Panc1 (cell line): ENCODE measurements at regions not wholly inside any gene's neighbourhood (a gene's known extent, or its start where the extent isn't known, plus 50 kb on each side); places are given as distances from the start of the nearest gene placed in this dataset.
"Not testable (repeated sequence)": the region's sequence is repeated elsewhere in the genome, so short reads cannot be mapped to it uniquely, and the experiment has no call there.

Experiments
- ATAC-seq: fragments of 200-7000 bp; cut with Tn5 transposase; 2 replicates; pipeline ENCODE4 v1.9.1; 2020; ENCODE audit warnings: mild to moderate bottlenecking, moderate library complexity
- BruUV-seq: library from RNA; stranded (reverse); fragments of 400-500 nt; replicated peaks from 2 replicates; lab custom pipeline; 2021; lab: Mats Ljungman, UMichigan
- CTCF ChIA-PET: fragments of 300-600 bp; sonication (Branson Sonifier 250); formaldehyde crosslinking; loops from one replicate; lab custom pipeline; 2022; ENCODE audit warnings: antibody characterized with exemption; lab: Charles Lee
- POLR2A ChIA-PET: fragments of 300-600 bp; sonication (Branson Sonifier 250); formaldehyde crosslinking; loops from one replicate; lab custom pipeline; 2022; ENCODE audit warnings: antibody characterized with exemption; lab: Charles Lee
- DNase-seq: peaks from one replicate; pipeline ENCODE4 v3.0.0-alpha.2; 2010; ENCODE audit warnings: low read depth, low spot score
- H3K27ac ChIP-seq: 2 replicates; pipeline ENCODE4 v1.5.1; 2011; ENCODE audit warnings: mild to moderate bottlenecking, low read length, inconsistent platforms
- H3K27me3 ChIP-seq: fragments of 200-500 bp; sonication (Bioruptor generic); 2 replicates; pipeline ENCODE4 v1.6.0; 2014; ENCODE audit warnings: low read length, inconsistent platforms; ENCODE audit not compliant: control insufficient read depth, insufficient read depth
- H3K36me3 ChIP-seq: fragments of 200-500 bp; sonication (Bioruptor generic); 2 replicates; pipeline ENCODE4 v1.5.1; 2014; ENCODE audit warnings: inconsistent platforms, mild to moderate bottlenecking, low read length, moderate library complexity; ENCODE audit not compliant: control insufficient read depth, insufficient read depth
- H3K4me1 ChIP-seq: 2 replicates; pipeline ENCODE4 v1.5.1; 2011; ENCODE audit warnings: inconsistent platforms, mild to moderate bottlenecking, low read length, moderate library complexity; ENCODE audit not compliant: control insufficient read depth, insufficient read depth
- H3K4me3 ChIP-seq, 2 experiments: 2 replicates each; pipeline ENCODE4 v1.5.1; 2011 to 2012; ENCODE audit warnings: low read depth in 2 of 2, low read length in 2 of 2, mild to moderate bottlenecking in 2 of 2, inconsistent platforms in 1 of 2, moderate library complexity in 1 of 2
- H3K9me3 ChIP-seq: fragments of 200-500 bp; sonication (Bioruptor generic); 2 replicates; pipeline ENCODE4 v1.5.1; 2014; ENCODE audit warnings: low read depth, mild to moderate bottlenecking, inconsistent platforms, low read length, moderate library complexity; ENCODE audit not compliant: control insufficient read depth, insufficient read depth
- POLR2AphosphoS5 ChIP-seq: IDR thresholded peaks from 2 replicates; pipeline ENCODE4 v1.6.1; 2012; ENCODE audit warnings: mild to moderate bottlenecking, low read depth, low read length, moderate library complexity
- SIN3A ChIP-seq: IDR thresholded peaks from 2 replicates; pipeline ENCODE4 v1.6.1; 2012; ENCODE audit warnings: low read depth, mild to moderate bottlenecking, low read length, moderate library complexity, borderline replicate concordance; ENCODE audit not compliant: insufficient read depth
- TCF7L2 ChIP-seq: IDR thresholded peaks from 2 replicates; pipeline ENCODE4 v1.6.1; 2011; ENCODE audit warnings: mild to moderate bottlenecking, low read depth, low read length, inconsistent platforms
- in situ Hi-C: cut with HindIII; loops from 2 replicates; pipeline ENCODE4 v1.10.0; 2016; ENCODE audit warnings: low sequenced_read_pairs, low pct_unique_long_range_greater_than_20kb
- intact Hi-C: fragments of 100-400 bp; cut with micrococcal nuclease; formaldehyde crosslinking; loops from one replicate; pipeline ENCODE4 v1.10.0; 2022; ENCODE audit not compliant: unreplicated experiment
- TF ChIP-seq, protein P1 (sequence below): fragments of 450-650 bp; IDR thresholded peaks from 2 replicates; pipeline ENCODE4 v1.5.1; 2017; ENCODE audit warnings: mild to moderate bottlenecking
- TF ChIP-seq, protein P2 (sequence below), 2 experiments: IDR thresholded peaks; 2 replicates each; pipeline ENCODE4 v1.6.1; 2011 to 2012; ENCODE audit warnings: low read depth in 2 of 2, control low read depth in 1 of 2, low read length in 1 of 2, mild to moderate bottlenecking in 1 of 2, moderate library complexity in 1 of 2; ENCODE audit not compliant: insufficient read depth in 1 of 2

DNA sequence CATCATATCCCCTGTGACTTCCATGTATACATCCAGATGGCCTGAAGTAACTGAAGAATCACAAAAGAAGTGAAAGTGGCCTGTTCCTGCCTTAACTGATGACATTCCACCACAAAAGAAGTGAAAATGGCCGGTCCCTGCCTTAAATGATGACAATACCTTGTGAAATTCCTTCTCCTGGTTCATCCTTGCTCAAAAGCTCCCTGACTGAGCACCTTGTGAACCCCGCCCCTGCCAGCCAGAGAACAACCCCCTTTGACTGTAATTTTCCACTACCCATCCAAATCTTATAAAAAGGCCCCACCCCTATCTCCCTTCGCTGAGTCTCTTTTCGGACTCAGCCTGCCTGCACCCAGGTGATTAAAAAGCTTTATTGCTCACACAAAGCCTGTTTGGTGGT, 680.2 kb downstream of the KHDRBS2 start:
- in situ Hi-C loops, H3K36me3 ChIP-seq, BruUV-seq, CTCF ChIA-PET, H3K9me3 ChIP-seq, intact Hi-C loops, H3K4me3 ChIP-seq, ATAC-seq, DNase-seq, POLR2A ChIA-PET, H3K27me3 ChIP-seq, H3K4me1 ChIP-seq, H3K27ac ChIP-seq: not testable (repeated sequence)

DNA sequence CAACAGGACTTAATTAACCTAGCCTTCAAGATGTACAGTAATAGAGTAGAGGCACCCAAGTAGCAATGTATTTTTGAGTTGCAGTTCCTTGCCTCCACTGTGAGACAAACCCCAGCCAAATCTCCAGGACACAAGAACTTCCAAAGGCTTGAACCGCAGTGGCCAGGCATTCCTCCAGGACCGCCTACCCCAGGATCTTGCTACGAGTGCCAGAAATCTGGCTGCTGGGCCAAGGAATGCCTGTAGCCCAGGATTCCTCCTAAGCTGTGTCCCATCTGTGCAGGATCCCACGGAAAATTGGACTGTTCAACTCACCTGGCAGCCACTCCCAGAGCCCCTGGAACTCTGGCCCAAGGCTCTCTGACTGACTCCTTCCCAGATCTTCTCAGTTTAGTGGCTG, 683.9 kb downstream of the KHDRBS2 start:
- H3K4me3 ChIP-seq, H3K27ac ChIP-seq, BruUV-seq, intact Hi-C loops, DNase-seq, ATAC-seq, CTCF ChIA-PET, POLR2A ChIA-PET, H3K36me3 ChIP-seq, in situ Hi-C loops, H3K27me3 ChIP-seq, H3K9me3 ChIP-seq, H3K4me1 ChIP-seq: not testable (repeated sequence)

DNA sequence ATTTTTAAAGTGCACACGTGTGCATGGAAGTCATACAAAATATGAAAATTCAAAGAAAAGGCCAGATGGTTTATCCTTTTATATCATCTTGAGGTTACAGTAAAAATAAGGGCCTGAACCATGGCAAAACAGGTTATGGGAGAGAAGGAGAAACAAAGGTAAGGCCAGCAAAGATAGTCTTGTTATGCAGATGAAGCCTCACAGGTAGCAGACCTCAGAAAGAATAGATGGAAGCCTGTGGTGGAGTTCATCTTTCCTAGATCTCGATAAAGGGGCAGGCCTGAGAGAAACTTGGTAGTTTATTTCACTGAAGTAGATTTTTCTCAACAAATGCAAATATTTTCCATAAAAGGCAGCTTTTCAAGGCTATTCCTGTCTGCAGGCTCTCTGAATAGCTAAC, 693.8 kb downstream of the KHDRBS2 start:
- no peak for DNase-seq
- Histone ChIP-seq H3K27me3 (no peaks in the 10 kb centered on the region), H3K27ac (no peak overlapping the region), H3K36me3 (no peaks in the 10 kb centered on the region), H3K4me3 (no peak overlapping the region), H3K4me1 (no peaks in the 10 kb centered on the region), H3K9me3 (no peaks in the 10 kb centered on the region)
- ChIA-PET CTCF (no interaction called here), POLR2A (no interaction called here)
- BruUV-seq = no TSS peak
- in situ Hi-C loops = no loop called here
- TF ChIP-seq TCF7L2 (no peak), POLR2AphosphoS5 (no peak), SIN3A (no peak)
- TF ChIP-seq, protein P1, sequence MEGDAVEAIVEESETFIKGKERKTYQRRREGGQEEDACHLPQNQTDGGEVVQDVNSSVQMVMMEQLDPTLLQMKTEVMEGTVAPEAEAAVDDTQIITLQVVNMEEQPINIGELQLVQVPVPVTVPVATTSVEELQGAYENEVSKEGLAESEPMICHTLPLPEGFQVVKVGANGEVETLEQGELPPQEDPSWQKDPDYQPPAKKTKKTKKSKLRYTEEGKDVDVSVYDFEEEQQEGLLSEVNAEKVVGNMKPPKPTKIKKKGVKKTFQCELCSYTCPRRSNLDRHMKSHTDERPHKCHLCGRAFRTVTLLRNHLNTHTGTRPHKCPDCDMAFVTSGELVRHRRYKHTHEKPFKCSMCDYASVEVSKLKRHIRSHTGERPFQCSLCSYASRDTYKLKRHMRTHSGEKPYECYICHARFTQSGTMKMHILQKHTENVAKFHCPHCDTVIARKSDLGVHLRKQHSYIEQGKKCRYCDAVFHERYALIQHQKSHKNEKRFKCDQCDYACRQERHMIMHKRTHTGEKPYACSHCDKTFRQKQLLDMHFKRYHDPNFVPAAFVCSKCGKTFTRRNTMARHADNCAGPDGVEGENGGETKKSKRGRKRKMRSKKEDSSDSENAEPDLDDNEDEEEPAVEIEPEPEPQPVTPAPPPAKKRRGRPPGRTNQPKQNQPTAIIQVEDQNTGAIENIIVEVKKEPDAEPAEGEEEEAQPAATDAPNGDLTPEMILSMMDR = no peak
- TF ChIP-seq, protein P2, sequence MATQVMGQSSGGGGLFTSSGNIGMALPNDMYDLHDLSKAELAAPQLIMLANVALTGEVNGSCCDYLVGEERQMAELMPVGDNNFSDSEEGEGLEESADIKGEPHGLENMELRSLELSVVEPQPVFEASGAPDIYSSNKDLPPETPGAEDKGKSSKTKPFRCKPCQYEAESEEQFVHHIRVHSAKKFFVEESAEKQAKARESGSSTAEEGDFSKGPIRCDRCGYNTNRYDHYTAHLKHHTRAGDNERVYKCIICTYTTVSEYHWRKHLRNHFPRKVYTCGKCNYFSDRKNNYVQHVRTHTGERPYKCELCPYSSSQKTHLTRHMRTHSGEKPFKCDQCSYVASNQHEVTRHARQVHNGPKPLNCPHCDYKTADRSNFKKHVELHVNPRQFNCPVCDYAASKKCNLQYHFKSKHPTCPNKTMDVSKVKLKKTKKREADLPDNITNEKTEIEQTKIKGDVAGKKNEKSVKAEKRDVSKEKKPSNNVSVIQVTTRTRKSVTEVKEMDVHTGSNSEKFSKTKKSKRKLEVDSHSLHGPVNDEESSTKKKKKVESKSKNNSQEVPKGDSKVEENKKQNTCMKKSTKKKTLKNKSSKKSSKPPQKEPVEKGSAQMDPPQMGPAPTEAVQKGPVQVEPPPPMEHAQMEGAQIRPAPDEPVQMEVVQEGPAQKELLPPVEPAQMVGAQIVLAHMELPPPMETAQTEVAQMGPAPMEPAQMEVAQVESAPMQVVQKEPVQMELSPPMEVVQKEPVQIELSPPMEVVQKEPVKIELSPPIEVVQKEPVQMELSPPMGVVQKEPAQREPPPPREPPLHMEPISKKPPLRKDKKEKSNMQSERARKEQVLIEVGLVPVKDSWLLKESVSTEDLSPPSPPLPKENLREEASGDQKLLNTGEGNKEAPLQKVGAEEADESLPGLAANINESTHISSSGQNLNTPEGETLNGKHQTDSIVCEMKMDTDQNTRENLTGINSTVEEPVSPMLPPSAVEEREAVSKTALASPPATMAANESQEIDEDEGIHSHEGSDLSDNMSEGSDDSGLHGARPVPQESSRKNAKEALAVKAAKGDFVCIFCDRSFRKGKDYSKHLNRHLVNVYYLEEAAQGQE (IDR thresholded peaks at IDR 0.05; ENCODE audit: insufficient read depth in 1 of 2, low read depth in 2 of 2, low read length in 1 of 2) = no peak
- intact Hi-C loops = no loop called here
- no peak for ATAC-seq
